ENCODE measurements at regions not wholly inside any gene's neighbourhood (a gene's known extent, or its start where the extent isn't known, plus 50 kb on each side); places are given as distances from the start of the nearest gene placed in this dataset.

- no peak overlapping the region for H2AFZ ChIP-seq (ENCODE audit: low read depth)
- H3K27me3 ChIP-seq (ENCODE audit: insufficient read depth, low read depth), result no peaks in the 10 kb centered on the region
- no peaks in the 10 kb centered on the region for H3K79me2 ChIP-seq (ENCODE audit: insufficient read depth, low read depth)
- no peaks in the 10 kb centered on the region for H4K20me1 ChIP-seq (ENCODE audit: insufficient read depth)
- no peaks in the 10 kb centered on the region for H3K4me1 ChIP-seq (ENCODE audit: low read depth, poor library complexity, severe bottlenecking)
- no peak overlapping the region for H3K27ac ChIP-seq
- no peak overlapping the region for H3K4me3 ChIP-seq (IDR thresholded peaks at IDR 0.05; ENCODE audit: insufficient read depth, low read depth, low read length)
- H3K36me3 ChIP-seq (ENCODE audit: insufficient read depth), result no peaks in the 10 kb centered on the region
- H3K9ac ChIP-seq, result no peak overlapping the region
- no peak for TF ChIP-seq CTCF (conservative IDR thresholded peaks at IDR 0.05; ENCODE audit: low read depth, low read length)
- H3K4me2 ChIP-seq, result no peak overlapping the region
Observed at GRCh38 chr18:39360072-39360471, 1794.5 kb upstream of the CELF4 start.

- Histone ChIP-seq H3K27me3 (ENCODE audit: insufficient read depth, low read depth) (no peaks in the 10 kb centered on the region), H2AFZ (ENCODE audit: low read depth) (no peak overlapping the region), H3K36me3 (ENCODE audit: insufficient read depth) (no peaks in the 10 kb centered on the region), H4K20me1 (ENCODE audit: insufficient read depth) (no peaks in the 10 kb centered on the region), H3K9ac (no peak overlapping the region), H3K27ac (no peak overlapping the region), H3K4me1 (ENCODE audit: low read depth, poor library complexity, severe bottlenecking) (no peaks in the 10 kb centered on the region), H3K79me2 (ENCODE audit: insufficient read depth, low read depth) (no peaks in the 10 kb centered on the region), H3K4me2 (no peak overlapping the region), H3K4me3 (IDR thresholded peaks at IDR 0.05; ENCODE audit: insufficient read depth, low read depth, low read length) (no peak overlapping the region)
- no peak for TF ChIP-seq CTCF (conservative IDR thresholded peaks at IDR 0.05; ENCODE audit: low read depth, low read length)
Observed at GRCh38 chr18:39359636-39360035, 1794.0 kb upstream of the CELF4 start.

GRCh38 chr18:39350945-39351344, 1785.3 kb upstream of the CELF4 start:
- Histone ChIP-seq H3K27ac (no peak overlapping the region), H3K4me2 (no peak overlapping the region), H4K20me1 (ENCODE audit: insufficient read depth) (no peaks in the 10 kb centered on the region), H3K9ac (no peak overlapping the region), H3K27me3 (ENCODE audit: insufficient read depth, low read depth) (no peaks in the 10 kb centered on the region), H3K36me3 (ENCODE audit: insufficient read depth) (no peaks in the 10 kb centered on the region), H3K4me1 (ENCODE audit: low read depth, poor library complexity, severe bottlenecking) (no peaks in the 10 kb centered on the region), H2AFZ (ENCODE audit: low read depth) (no peak overlapping the region), H3K79me2 (ENCODE audit: insufficient read depth, low read depth) (no peaks in the 10 kb centered on the region), H3K4me3 (IDR thresholded peaks at IDR 0.05; ENCODE audit: insufficient read depth, low read depth, low read length) (no peak overlapping the region)
- no peak for TF ChIP-seq CTCF (conservative IDR thresholded peaks at IDR 0.05; ENCODE audit: low read depth, low read length)

- H3K4me1 ChIP-seq (ENCODE audit: low read depth, poor library complexity, severe bottlenecking), result no peaks in the 10 kb centered on the region
- H2AFZ ChIP-seq (ENCODE audit: low read depth), result no peak overlapping the region
- no peak overlapping the region for H3K9ac ChIP-seq
- TF ChIP-seq CTCF (conservative IDR thresholded peaks at IDR 0.05; ENCODE audit: low read depth, low read length), result no peak
- no peak overlapping the region for H3K4me2 ChIP-seq
- H3K27ac ChIP-seq, result no peak overlapping the region
- H3K36me3 ChIP-seq (ENCODE audit: insufficient read depth), result no peaks in the 10 kb centered on the region
- no peaks in the 10 kb centered on the region for H3K79me2 ChIP-seq (ENCODE audit: insufficient read depth, low read depth)
- H3K27me3 ChIP-seq (ENCODE audit: insufficient read depth, low read depth), result no peaks in the 10 kb centered on the region
- H3K4me3 ChIP-seq (IDR thresholded peaks at IDR 0.05; ENCODE audit: insufficient read depth, low read depth, low read length), result no peak overlapping the region
- no peaks in the 10 kb centered on the region for H4K20me1 ChIP-seq (ENCODE audit: insufficient read depth)
Observed at GRCh38 chr18:39349801-39350200, 1784.2 kb upstream of the CELF4 start.

GRCh38 chr18:39348757-39349156, 1783.2 kb upstream of the CELF4 start:
- H3K27ac ChIP-seq, result no peak overlapping the region
- no peak overlapping the region for H3K4me2 ChIP-seq

More at GRCh38 chr18:39348757-39349156, 1783.2 kb upstream of the CELF4 start:
- H3K27me3 ChIP-seq (ENCODE audit: insufficient read depth, low read depth), result no peaks in the 10 kb centered on the region
- H3K4me1 ChIP-seq (ENCODE audit: low read depth, poor library complexity, severe bottlenecking), result no peaks in the 10 kb centered on the region
- H4K20me1 ChIP-seq (ENCODE audit: insufficient read depth), result no peaks in the 10 kb centered on the region
- H2AFZ ChIP-seq (ENCODE audit: low read depth), result no peak overlapping the region
- H3K9ac ChIP-seq, result no peak overlapping the region
- H3K36me3 ChIP-seq (ENCODE audit: insufficient read depth), result no peaks in the 10 kb centered on the region
- H3K4me3 ChIP-seq (IDR thresholded peaks at IDR 0.05; ENCODE audit: insufficient read depth, low read depth, low read length), result no peak overlapping the region
- no peaks in the 10 kb centered on the region for H3K79me2 ChIP-seq (ENCODE audit: insufficient read depth, low read depth)
- TF ChIP-seq CTCF (conservative IDR thresholded peaks at IDR 0.05; ENCODE audit: low read depth, low read length), result no peak
